HG02943 (cell line): ENCODE measurements at regions not wholly inside any gene's neighbourhood (a gene's known extent, or its start where the extent isn't known, plus 50 kb on each side); places are given as distances from the start of the nearest gene placed in this dataset.
"Not testable (repeated sequence)": the region's sequence is repeated elsewhere in the genome, so short reads cannot be mapped to it uniquely, and the experiment has no call there.

Experiments used
- ATAC-seq: cut with Tn5 transposase; IDR thresholded peaks from one replicate; pipeline ENCODE4 v1.9.1; 2021; ENCODE audit warnings: mild to moderate bottlenecking, low read depth, moderate library complexity; ENCODE audit not compliant: unreplicated experiment

- peak; percentile 73 for ATAC-seq
Measured at GRCh38 chr10:9209105-9209798, 1154.8 kb downstream of the GATA3 start.

- no peak for ATAC-seq
Measured at GRCh38 chr10:9211228-9211627, 1156.7 kb downstream of the GATA3 start.

GRCh38 chr10:9214618-9215017 lies 1160.1 kb downstream of the GATA3 start:
- no peak for ATAC-seq

GRCh38 chr10:9215121-9215520 lies 1160.6 kb downstream of the GATA3 start:
- no peak for ATAC-seq

GRCh38 chr10:9219860-9220259 lies 1165.4 kb downstream of the GATA3 start:
- ATAC-seq, result no peak

GRCh38 chr10:9222917-9223316 lies 1168.4 kb downstream of the GATA3 start:
- ATAC-seq, result no peak

GRCh38 chr10:9227679-9228365 lies 1173.3 kb downstream of the GATA3 start:
- no peak for ATAC-seq

- no peak for ATAC-seq
Measured at GRCh38 chr10:9228771-9229170, 1174.3 kb downstream of the GATA3 start.

- no peak for ATAC-seq
Measured at GRCh38 chr10:9229702-9230244, 1175.3 kb downstream of the GATA3 start.

GRCh38 chr10:9230625-9231024 lies 1176.1 kb downstream of the GATA3 start:
- ATAC-seq, result no peak

GRCh38 chr10:9234191-9234590 lies 1179.7 kb downstream of the GATA3 start:
- ATAC-seq, result no peak

GRCh38 chr10:9238041-9238440 lies 1183.6 kb downstream of the GATA3 start:
- no peak for ATAC-seq

GRCh38 chr10:9239298-9239697 lies 1184.8 kb downstream of the GATA3 start:
- ATAC-seq, result no peak

GRCh38 chr10:9243941-9244411 lies 1189.5 kb downstream of the GATA3 start:
- no peak for ATAC-seq

- ATAC-seq, result no peak
Measured at GRCh38 chr10:9244864-9245263, 1190.4 kb downstream of the GATA3 start.

GRCh38 chr10:9253121-9253520 lies 1198.6 kb downstream of the GATA3 start:
- no peak for ATAC-seq

GRCh38 chr10:9254353-9254752 lies 1199.9 kb downstream of the GATA3 start:
- ATAC-seq, result no peak

GRCh38 chr10:9260690-9261089 lies 1206.2 kb downstream of the GATA3 start:
- ATAC-seq, result no peak

- no peak for ATAC-seq
Measured at GRCh38 chr10:9262770-9263169, 1208.3 kb downstream of the GATA3 start.

- no peak for ATAC-seq
Measured at GRCh38 chr10:9268176-9268575, 1213.7 kb downstream of the GATA3 start.

GRCh38 chr10:9273126-9273833 lies 1218.8 kb downstream of the GATA3 start:
- ATAC-seq, result not testable (repeated sequence)
